ENCODE measurements at regions not wholly inside any gene's neighbourhood (a gene's known extent, or its start where the extent isn't known, plus 50 kb on each side); places are given as distances from the start of the nearest gene placed in this dataset.
"Not testable (repeated sequence)": the region's sequence is repeated elsewhere in the genome, so short reads cannot be mapped to it uniquely, and the experiment has no call there.

- TF ChIP-seq PHF8 (IDR thresholded peaks at IDR 0.05; ENCODE audit: borderline replicate concordance, low read depth); CTCF (IDR thresholded peaks at IDR 0.05); HOXA7 (CRISPR knock-in tag; IDR thresholded peaks at IDR 0.05); RAD21 (conservative IDR thresholded peaks at IDR 0.05 in 1 of 2, IDR thresholded peaks at IDR 0.05 in 1 of 2); EP300 (IDR thresholded peaks at IDR 0.05); USF2 (IDR thresholded peaks at IDR 0.05); ESRRA (IDR thresholded peaks at IDR 0.05; ENCODE audit: borderline replicate concordance, low read length); REST (IDR thresholded peaks at IDR 0.05); POLR2A (IDR thresholded peaks at IDR 0.05; ENCODE audit: low read length); CBX2 (IDR thresholded peaks at IDR 0.05; ENCODE audit: borderline replicate concordance, low read depth): not testable (repeated sequence)
These were observed 246.8 kb upstream of the ANKRD20A1 start for GRCh38 chr9:67611900-67612299.
